Type B pancreatic cell (in vitro differentiated cells): ENCODE measurements at regions not wholly inside any gene's neighbourhood (a gene's known extent, or its start where the extent isn't known, plus 50 kb on each side); places are given as distances from the start of the nearest gene placed in this dataset.
A peak's percentile ranks its signal among the peaks of the same experiment; 100 is the strongest.

ENCODE experiments used
- DNase-seq: peaks from one replicate; pipeline ENCODE4 v3.0.0; 2021; ENCODE audit warnings: mixed read lengths; ENCODE audit not compliant: unreplicated experiment; ENCODE audit errors: extremely low spot score
- H3K27ac Mint-ChIP-seq: 2 replicates; pipeline ENCODE4 v1.8.0; 2021; ENCODE audit warnings: mild to moderate bottlenecking, mixed read lengths
- H3K27me3 Mint-ChIP-seq: 2 replicates; pipeline ENCODE4 v1.8.0; 2021; ENCODE audit warnings: mixed read lengths
- H3K36me3 Mint-ChIP-seq: 2 replicates; pipeline ENCODE4 v1.8.0; 2021; ENCODE audit warnings: mixed read lengths
- H3K4me1 Mint-ChIP-seq: one replicate; pipeline ENCODE4 v1.8.0; 2021; ENCODE audit warnings: mixed read lengths; ENCODE audit not compliant: unreplicated experiment
- H3K4me3 Mint-ChIP-seq: 2 replicates; pipeline ENCODE4 v1.8.0; 2021; ENCODE audit warnings: mild to moderate bottlenecking, mixed read lengths
- H3K9me3 Mint-ChIP-seq: 2 replicates; pipeline ENCODE4 v1.8.0; 2021; ENCODE audit warnings: mixed read lengths
- CTCF ChIP-seq: fragments of 200-600 bp; sonication (generic); conservative IDR thresholded peaks from 2 replicates; pipeline ENCODE4 v1.5.0; 2021; ENCODE audit warnings: antibody characterized with exemption, mild to moderate bottlenecking

GRCh38 chr3:87796137-87796842, 262.5 kb downstream of the CGGBP1 start:
- no peak for TF ChIP-seq CTCF
- H3K9me3 Mint-ChIP-seq: no peaks in the 10 kb centered on the region
- peaks cover 11% of the 10 kb centered on the region for H3K4me1 Mint-ChIP-seq
- H3K27ac Mint-ChIP-seq: no peak overlapping the region
- DNase-seq: no peak
- no peak overlapping the region for H3K4me3 Mint-ChIP-seq
- peaks cover 81% of the 10 kb centered on the region for H3K27me3 Mint-ChIP-seq
- no peaks in the 10 kb centered on the region for H3K36me3 Mint-ChIP-seq

DNA sequence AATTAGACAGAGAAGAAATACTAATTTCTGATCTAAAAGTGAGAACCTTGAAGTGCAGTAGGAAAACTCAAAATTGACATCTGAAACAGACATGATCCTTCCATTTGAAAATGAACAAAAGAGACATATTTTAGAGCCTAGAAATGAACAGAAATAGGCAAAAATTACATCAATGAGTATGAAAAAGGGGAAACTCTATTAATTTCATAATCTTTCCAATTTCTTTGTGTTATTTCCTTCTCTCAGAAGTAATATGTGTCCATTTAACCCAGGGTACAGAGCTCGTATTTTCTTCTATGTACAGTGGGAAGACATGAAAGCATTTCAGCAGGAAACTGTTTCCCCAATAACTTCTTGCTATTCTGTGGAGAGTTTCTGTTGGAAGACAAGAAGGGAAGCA, 263.1 kb downstream of the CGGBP1 start:
- Mint-ChIP-seq H3K4me1 (peaks cover 11% of the 10 kb centered on the region), H3K27me3 (peaks cover 84% of the 10 kb centered on the region), H3K27ac (no peak overlapping the region), H3K4me3 (no peak overlapping the region), H3K36me3 (no peaks in the 10 kb centered on the region), H3K9me3 (no peaks in the 10 kb centered on the region)
- no peak for TF ChIP-seq CTCF
- no peak for DNase-seq

GRCh38 chr3:87793337-87793877, 265.4 kb downstream of the CGGBP1 start:
- no peak for TF ChIP-seq CTCF
- H3K27me3 Mint-ChIP-seq: peaks cover 79% of the 10 kb centered on the region
- peak overlapping the region; percentile 81 for H3K4me3 Mint-ChIP-seq
- peaks cover 11% of the 10 kb centered on the region for H3K4me1 Mint-ChIP-seq
- no peaks in the 10 kb centered on the region for H3K36me3 Mint-ChIP-seq
- H3K9me3 Mint-ChIP-seq: no peaks in the 10 kb centered on the region
- no peak for DNase-seq
- no peak overlapping the region for H3K27ac Mint-ChIP-seq

DNA sequence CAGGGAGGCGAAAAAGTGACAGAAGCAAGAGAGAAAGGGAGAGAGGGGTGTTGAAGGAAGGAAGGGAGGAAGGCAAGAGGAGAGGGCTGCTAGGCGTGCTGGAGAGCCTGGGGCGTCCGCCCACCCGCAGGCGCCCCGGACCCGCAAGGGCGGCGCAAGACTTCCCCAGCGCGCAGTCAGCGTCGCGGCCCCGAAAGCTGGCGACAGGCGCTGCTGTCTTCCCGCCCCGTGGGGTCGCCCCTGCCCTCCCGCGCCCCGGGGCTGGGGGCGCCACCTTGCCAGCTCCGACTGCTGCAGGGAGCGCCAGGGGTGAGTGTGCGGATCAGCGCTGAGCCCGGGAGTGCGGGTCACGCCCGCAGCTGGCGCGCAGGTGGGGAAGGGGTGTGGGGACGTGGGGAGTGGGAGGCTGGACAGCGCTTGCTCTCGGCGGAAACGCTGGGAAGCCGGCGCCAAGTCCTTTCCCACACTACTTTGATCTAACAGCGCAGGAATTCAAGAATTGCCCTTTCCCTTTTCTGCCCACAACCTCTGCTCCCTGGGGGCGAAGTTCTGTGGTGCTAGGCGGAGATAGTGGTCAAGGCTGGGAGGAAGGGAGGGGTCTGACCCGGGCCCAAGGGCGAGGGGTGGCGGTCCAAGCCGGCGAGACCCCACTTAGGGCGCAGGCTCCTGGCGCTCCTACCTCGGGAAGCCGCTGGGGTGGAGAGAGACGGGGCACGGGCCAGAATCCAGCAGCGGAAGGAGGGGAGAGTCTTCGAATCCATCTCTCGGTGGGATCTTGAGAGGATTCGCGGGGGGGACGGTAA, 266.1 kb downstream of the CGGBP1 start, which contains the start of gene HTR1F:
HTR1F (plus strand) TSS at position 173 of the 803 bp plus-strand sequence.
- peaks cover 75% of the 10 kb centered on the region for H3K27me3 Mint-ChIP-seq
- H3K27ac Mint-ChIP-seq: peak within 1 kb of the TSS; percentile 35

GRCh38 chr3:87792198-87792533, 266.6 kb downstream of the CGGBP1 start:
- H3K27ac Mint-ChIP-seq: peak overlapping the region; percentile 35
- peaks cover 11% of the 10 kb centered on the region for H3K4me1 Mint-ChIP-seq
- no peak for TF ChIP-seq CTCF
- DNase-seq: no peak
- peaks cover 69% of the 10 kb centered on the region for H3K27me3 Mint-ChIP-seq
- no peaks in the 10 kb centered on the region for H3K36me3 Mint-ChIP-seq
- peak overlapping the region; percentile 89 for H3K4me3 Mint-ChIP-seq
- H3K9me3 Mint-ChIP-seq: no peaks in the 10 kb centered on the region

More for the DNA sequence above, 266.1 kb downstream of the CGGBP1 start, which contains the start of gene HTR1F:
- no peaks in the 10 kb centered on the region for H3K9me3 Mint-ChIP-seq
- peaks cover 11% of the 10 kb centered on the region for H3K4me1 Mint-ChIP-seq
- peak; percentile 48 for TF ChIP-seq CTCF
- peak; percentile 68 for DNase-seq
- H3K36me3 Mint-ChIP-seq: no peaks in the 10 kb centered on the region
- peak within 1 kb of the TSS; percentile 89 for H3K4me3 Mint-ChIP-seq
